ENCODE measurements at regions not wholly inside any gene's neighbourhood (a gene's known extent, or its start where the extent isn't known, plus 50 kb on each side); places are given as distances from the start of the nearest gene placed in this dataset.

DNA sequence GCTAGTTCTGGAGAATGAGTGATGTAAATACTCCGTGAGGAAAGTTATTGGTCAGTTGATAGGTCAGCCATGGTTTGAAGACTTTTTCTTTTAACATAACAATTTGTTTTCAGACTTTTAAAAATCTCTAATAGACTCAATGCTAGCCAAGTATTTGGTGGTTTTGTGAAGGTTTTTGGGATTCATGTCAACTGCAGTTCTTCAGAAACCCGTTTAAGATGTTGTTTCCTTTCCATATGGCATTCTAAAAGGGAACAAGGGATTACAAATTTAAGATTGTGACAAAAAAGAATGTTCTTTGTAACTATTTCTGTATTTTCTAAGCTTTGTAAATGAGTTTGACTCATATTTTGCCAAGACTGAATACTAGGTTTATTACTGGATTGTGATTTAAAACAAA, 281.7 kb upstream of the COL8A1 start:
- no peak for TF ChIP-seq CTCF (IDR thresholded peaks at IDR 0.05; ENCODE audit: insufficient read depth, low read length, poor library complexity, severe bottlenecking)
- H3K27me3 ChIP-seq (ENCODE audit: control insufficient read depth, insufficient read depth, low read length) = no peaks in the 10 kb centered on the region
- DNase-seq (ENCODE audit: low read depth) = no peak
- H3K4me3 ChIP-seq (ENCODE audit: low read depth, low read length) = no peak overlapping the region
- no peaks in the 10 kb centered on the region for H3K36me3 ChIP-seq (ENCODE audit: control insufficient read depth, insufficient read depth, low read length)

DNA sequence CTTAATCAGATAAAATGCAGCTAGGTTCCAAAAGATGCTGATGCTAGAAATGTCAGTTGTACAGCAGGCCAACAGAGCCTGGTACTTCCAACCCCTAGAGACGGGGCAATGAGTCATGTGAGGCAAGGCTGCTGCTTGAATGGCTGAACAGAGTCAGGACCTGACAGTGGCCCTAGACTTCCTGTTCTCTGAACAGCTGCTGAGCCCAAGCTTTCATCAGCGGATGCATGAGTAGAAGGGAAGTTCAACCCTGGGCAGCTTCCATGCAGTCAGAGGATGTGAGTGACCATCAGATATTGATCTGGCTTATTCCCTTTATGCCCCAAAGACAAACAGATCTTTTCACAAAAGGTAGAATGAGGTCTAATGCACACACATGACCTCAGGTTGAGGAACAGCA, 282.9 kb upstream of the COL8A1 start:
- Histone ChIP-seq H3K27me3 (ENCODE audit: control insufficient read depth, insufficient read depth, low read length) (no peaks in the 10 kb centered on the region), H3K36me3 (ENCODE audit: control insufficient read depth, insufficient read depth, low read length) (no peaks in the 10 kb centered on the region), H3K4me3 (ENCODE audit: low read depth, low read length) (no peak overlapping the region)
- no peak for TF ChIP-seq CTCF (IDR thresholded peaks at IDR 0.05; ENCODE audit: insufficient read depth, low read length, poor library complexity, severe bottlenecking)
- DNase-seq (ENCODE audit: low read depth) = no peak

DNA sequence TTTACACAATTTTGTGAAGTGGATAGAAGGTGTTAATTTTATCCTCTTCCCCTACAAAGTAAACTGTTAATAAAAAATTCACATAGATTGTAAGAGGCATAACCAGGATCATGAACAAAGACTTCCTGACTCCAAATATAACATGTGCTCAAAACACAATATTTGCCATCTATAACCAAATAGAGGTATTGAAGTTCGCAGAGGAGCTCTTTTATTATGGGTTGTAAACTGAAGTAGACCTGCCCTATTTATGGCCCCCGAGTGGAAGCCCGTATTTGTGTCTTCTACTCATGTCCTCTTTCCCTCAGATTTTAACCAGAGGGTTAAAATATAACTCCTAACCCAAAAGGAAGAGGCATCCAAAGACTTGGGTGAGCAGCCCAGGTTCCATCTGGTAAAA, 285.6 kb upstream of the COL8A1 start:
- no peak for TF ChIP-seq CTCF (IDR thresholded peaks at IDR 0.05; ENCODE audit: insufficient read depth, low read length, poor library complexity, severe bottlenecking)
- H3K36me3 ChIP-seq (ENCODE audit: control insufficient read depth, insufficient read depth, low read length) = no peaks in the 10 kb centered on the region
- no peak for DNase-seq (ENCODE audit: low read depth)
- no peaks in the 10 kb centered on the region for H3K27me3 ChIP-seq (ENCODE audit: control insufficient read depth, insufficient read depth, low read length)
- H3K4me3 ChIP-seq (ENCODE audit: low read depth, low read length) = no peak overlapping the region

- Histone ChIP-seq H3K4me3 (ENCODE audit: low read depth, low read length) (no peak overlapping the region), H3K36me3 (ENCODE audit: control insufficient read depth, insufficient read depth, low read length) (no peaks in the 10 kb centered on the region), H3K27me3 (ENCODE audit: control insufficient read depth, insufficient read depth, low read length) (no peaks in the 10 kb centered on the region)
- DNase-seq (ENCODE audit: low read depth) = no peak
- TF ChIP-seq CTCF (IDR thresholded peaks at IDR 0.05; ENCODE audit: insufficient read depth, low read length, poor library complexity, severe bottlenecking) = no peak
Measured at GRCh38 chr3:99351122-99351521, 287.3 kb upstream of the COL8A1 start.

GRCh38 chr3:99348451-99348850, 289.9 kb upstream of the COL8A1 start:
- H3K4me3 ChIP-seq (ENCODE audit: low read depth, low read length) = no peak overlapping the region
- H3K36me3 ChIP-seq (ENCODE audit: control insufficient read depth, insufficient read depth, low read length) = no peaks in the 10 kb centered on the region
- H3K27me3 ChIP-seq (ENCODE audit: control insufficient read depth, insufficient read depth, low read length) = no peaks in the 10 kb centered on the region
- DNase-seq (ENCODE audit: low read depth) = no peak
- TF ChIP-seq CTCF (IDR thresholded peaks at IDR 0.05; ENCODE audit: insufficient read depth, low read length, poor library complexity, severe bottlenecking) = no peak

GRCh38 chr3:99344216-99344615, 294.2 kb upstream of the COL8A1 start:
- Histone ChIP-seq H3K36me3 (ENCODE audit: control insufficient read depth, insufficient read depth, low read length) (no peaks in the 10 kb centered on the region), H3K4me3 (ENCODE audit: low read depth, low read length) (no peak overlapping the region), H3K27me3 (ENCODE audit: control insufficient read depth, insufficient read depth, low read length) (no peaks in the 10 kb centered on the region)
- no peak for TF ChIP-seq CTCF (IDR thresholded peaks at IDR 0.05; ENCODE audit: insufficient read depth, low read length, poor library complexity, severe bottlenecking)
- no peak for DNase-seq (ENCODE audit: low read depth)

Data from kidney epithelial cell (primary cell).